ENCODE measurements at regions not wholly inside any gene's neighbourhood (a gene's known extent, or its start where the extent isn't known, plus 50 kb on each side); places are given as distances from the start of the nearest gene placed in this dataset.

DNA sequence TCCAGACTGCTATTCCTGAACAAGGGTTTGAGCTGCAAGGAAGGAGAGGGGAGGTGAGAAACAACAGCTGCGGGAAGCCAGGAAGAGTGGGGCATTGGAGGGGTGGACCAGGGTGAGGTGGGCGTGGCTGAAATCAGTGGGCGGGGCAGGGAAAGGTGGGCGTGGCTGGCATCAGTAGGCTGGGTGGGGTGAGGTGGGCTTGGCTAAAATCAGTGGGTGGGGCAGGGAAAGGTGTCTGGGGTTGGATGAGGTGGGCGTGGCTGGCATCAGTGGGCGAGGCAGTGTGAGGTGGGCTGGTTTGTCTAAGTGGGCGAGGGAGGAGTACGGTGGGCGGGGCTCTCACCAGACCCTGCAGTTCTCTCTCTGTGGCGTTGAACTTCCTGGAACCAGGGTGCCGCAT, 87.6 kb downstream of the MUC16 start:
- Mint-ChIP-seq H3K27ac (no peak overlapping the region), H3K9me3 (peaks cover 9 to 24% (median 11%) of the 10 kb centered on the region in 7 donors), H3K4me1 (no peaks in the 10 kb centered on the region), H3K4me3 (no peak overlapping the region), H3K27me3 (ENCODE audit: low read depth in 3 of 3) (peaks cover 0 to 5% (median 0%) of the 10 kb centered on the region in 3 donors), H3K36me3 (no peaks in the 10 kb centered on the region)
- Histone ChIP-seq H3K36me3 (replicated peaks in 1 of 2; ENCODE audit: control insufficient read depth in 1 of 2, insufficient read depth in 2 of 2, low read length in 2 of 2) (no peaks in the 10 kb centered on the region), H3K4me3 (replicated peaks in 1 of 3; ENCODE audit: low read depth in 2 of 3, low read length in 3 of 3) (no peak overlapping the region), H3K4me1 (ENCODE audit: control insufficient read depth in 1 of 2, insufficient read depth in 2 of 2, low read length in 2 of 2) (no peaks in the 10 kb centered on the region), H3K9me3 (replicated peaks in 1 of 2; ENCODE audit: control insufficient read depth in 1 of 2, insufficient read depth in 1 of 2, low read length in 2 of 2) (peaks cover 6 to 12% of the 10 kb centered on the region in 2 donors), H3K9ac (ENCODE audit: insufficient read depth, low read length, poor library complexity, severe bottlenecking) (no peak overlapping the region), H2AFZ (ENCODE audit: insufficient read depth, low read depth, low read length, poor library complexity, severe bottlenecking) (no peak overlapping the region), H3K79me2 (ENCODE audit: insufficient read depth, low read length) (no peaks in the 10 kb centered on the region), H3K27me3 (ENCODE audit: control insufficient read depth in 2 of 2, insufficient read depth in 2 of 2, low read length in 2 of 2) (no peaks in the 10 kb centered on the region), H3K27ac (ENCODE audit: low read depth in 1 of 2, low read length in 2 of 2) (no peak overlapping the region), H3K4me2 (replicated peaks; ENCODE audit: extremely low read depth, low read length, poor library complexity, severe bottlenecking) (no peak overlapping the region), H4K20me1 (ENCODE audit: insufficient read depth, low read length) (no peaks in the 10 kb centered on the region)
- WGBS (ENCODE audit: insufficient coverage), result 60% methylated on average over 10 of the region's 11 CpGs
- TF ChIP-seq, protein P1, sequence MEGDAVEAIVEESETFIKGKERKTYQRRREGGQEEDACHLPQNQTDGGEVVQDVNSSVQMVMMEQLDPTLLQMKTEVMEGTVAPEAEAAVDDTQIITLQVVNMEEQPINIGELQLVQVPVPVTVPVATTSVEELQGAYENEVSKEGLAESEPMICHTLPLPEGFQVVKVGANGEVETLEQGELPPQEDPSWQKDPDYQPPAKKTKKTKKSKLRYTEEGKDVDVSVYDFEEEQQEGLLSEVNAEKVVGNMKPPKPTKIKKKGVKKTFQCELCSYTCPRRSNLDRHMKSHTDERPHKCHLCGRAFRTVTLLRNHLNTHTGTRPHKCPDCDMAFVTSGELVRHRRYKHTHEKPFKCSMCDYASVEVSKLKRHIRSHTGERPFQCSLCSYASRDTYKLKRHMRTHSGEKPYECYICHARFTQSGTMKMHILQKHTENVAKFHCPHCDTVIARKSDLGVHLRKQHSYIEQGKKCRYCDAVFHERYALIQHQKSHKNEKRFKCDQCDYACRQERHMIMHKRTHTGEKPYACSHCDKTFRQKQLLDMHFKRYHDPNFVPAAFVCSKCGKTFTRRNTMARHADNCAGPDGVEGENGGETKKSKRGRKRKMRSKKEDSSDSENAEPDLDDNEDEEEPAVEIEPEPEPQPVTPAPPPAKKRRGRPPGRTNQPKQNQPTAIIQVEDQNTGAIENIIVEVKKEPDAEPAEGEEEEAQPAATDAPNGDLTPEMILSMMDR (IDR thresholded peaks at IDR 0.05), result no peak
- DNase-seq, result no peak
- intact Hi-C loops (cut with micrococcal nuclease), result no loop called here

DNA sequence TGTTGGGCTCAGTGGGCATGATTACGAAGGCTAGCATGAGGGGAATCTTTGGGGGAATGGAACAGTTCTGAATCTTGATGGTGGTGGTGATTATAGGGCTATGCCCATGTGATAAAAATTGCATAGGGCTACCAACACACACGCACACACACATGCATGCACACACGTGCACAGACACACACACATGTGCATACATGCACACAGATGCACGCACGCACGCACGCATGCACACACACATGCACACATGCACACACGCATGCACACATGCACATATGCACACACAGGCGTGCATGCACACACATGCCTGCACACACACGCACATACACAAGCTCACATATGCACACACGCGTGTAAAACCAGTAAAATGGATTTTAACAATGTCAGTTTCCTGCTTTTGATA, 85.9 kb downstream of the MUC16 start:
- Mint-ChIP-seq H3K4me1 (no peaks in the 10 kb centered on the region), H3K27ac (no peak overlapping the region), H3K36me3 (no peaks in the 10 kb centered on the region), H3K4me3 (no peak overlapping the region), H3K27me3 (ENCODE audit: low read depth in 3 of 3) (peaks cover 0 to 5% (median 2%) of the 10 kb centered on the region in 3 donors), H3K9me3 (peaks cover 9 to 29% (median 11%) of the 10 kb centered on the region in 7 donors)
- Histone ChIP-seq H3K27ac (ENCODE audit: low read depth in 1 of 2, low read length in 2 of 2) (no peak overlapping the region), H3K9me3 (replicated peaks in 1 of 2; ENCODE audit: control insufficient read depth in 1 of 2, insufficient read depth in 1 of 2, low read length in 2 of 2) (peaks cover 6 to 12% of the 10 kb centered on the region in 2 donors), H3K4me1 (ENCODE audit: control insufficient read depth in 1 of 2, insufficient read depth in 2 of 2, low read length in 2 of 2) (no peaks in the 10 kb centered on the region), H3K9ac (ENCODE audit: insufficient read depth, low read length, poor library complexity, severe bottlenecking) (no peak overlapping the region), H3K36me3 (replicated peaks in 1 of 2; ENCODE audit: control insufficient read depth in 1 of 2, insufficient read depth in 2 of 2, low read length in 2 of 2) (no peaks in the 10 kb centered on the region), H3K4me3 (replicated peaks in 1 of 3; ENCODE audit: low read depth in 2 of 3, low read length in 3 of 3) (no peak overlapping the region), H3K27me3 (ENCODE audit: control insufficient read depth in 2 of 2, insufficient read depth in 2 of 2, low read length in 2 of 2) (no peaks in the 10 kb centered on the region), H4K20me1 (ENCODE audit: insufficient read depth, low read length) (no peaks in the 10 kb centered on the region), H3K79me2 (ENCODE audit: insufficient read depth, low read length) (no peaks in the 10 kb centered on the region), H3K4me2 (replicated peaks; ENCODE audit: extremely low read depth, low read length, poor library complexity, severe bottlenecking) (no peak overlapping the region), H2AFZ (ENCODE audit: insufficient read depth, low read depth, low read length, poor library complexity, severe bottlenecking) (no peak overlapping the region)
- intact Hi-C loops (cut with micrococcal nuclease), result no loop called here
- DNase-seq, result no peak
- WGBS (ENCODE audit: insufficient coverage), result 88% methylated on average over 6 of the region's 12 CpGs
- TF ChIP-seq, protein P1 (IDR thresholded peaks at IDR 0.05), result no peak
